Muscle of arm (tissue), 1 donor: ENCODE measurements at regions not wholly inside any gene's neighbourhood (a gene's known extent, or its start where the extent isn't known, plus 50 kb on each side); places are given as distances from the start of the nearest gene placed in this dataset.
A peak's percentile ranks its signal among the peaks of the same experiment; 100 is the strongest.
"Not testable (repeated sequence)": the region's sequence is repeated elsewhere in the genome, so short reads cannot be mapped to it uniquely, and the experiment has no call there.

Experiments
- DNase-seq: peaks from one replicate; pipeline ENCODE4 v3.0.0-alpha.2; 2013

DNA sequence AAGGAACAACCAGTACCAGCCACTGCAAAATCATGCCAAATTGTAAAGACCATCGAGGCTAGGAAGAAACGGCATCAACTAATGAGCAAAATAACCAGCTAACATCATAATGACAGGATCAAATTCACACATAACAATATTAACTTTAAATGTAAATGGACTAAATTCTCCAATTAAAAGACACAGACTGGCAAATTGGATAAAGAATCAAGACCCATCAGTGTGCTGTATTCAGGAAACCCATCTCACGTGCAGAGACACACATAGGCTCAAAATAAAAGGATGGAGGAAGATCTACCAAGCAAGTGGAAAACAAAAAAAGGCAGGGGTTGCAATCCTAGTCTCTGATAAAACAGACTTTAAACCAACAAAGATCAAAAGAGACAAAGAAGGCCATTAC, 97.6 kb downstream of the GPX5 start:
- not testable (repeated sequence) for DNase-seq

DNA sequence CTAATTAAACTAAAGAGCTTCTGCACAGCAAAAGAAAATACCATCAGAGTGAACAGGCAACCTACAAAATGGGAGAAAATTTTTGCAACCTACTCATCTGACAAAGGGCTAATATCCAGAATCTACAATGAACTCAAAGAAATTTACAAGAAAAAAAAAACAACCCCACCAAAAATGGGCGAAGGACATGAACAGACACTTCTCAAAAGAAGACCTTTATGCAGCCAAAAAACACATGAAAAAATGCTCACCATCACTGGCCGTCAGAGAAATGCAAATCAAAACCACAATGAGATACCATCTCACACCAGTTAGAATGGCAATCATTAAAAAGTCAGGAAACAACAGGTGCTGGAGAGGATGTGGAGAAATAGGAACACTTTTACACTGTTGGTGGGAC, 100.7 kb downstream of the GPX5 start:
- not testable (repeated sequence) for DNase-seq

DNA sequence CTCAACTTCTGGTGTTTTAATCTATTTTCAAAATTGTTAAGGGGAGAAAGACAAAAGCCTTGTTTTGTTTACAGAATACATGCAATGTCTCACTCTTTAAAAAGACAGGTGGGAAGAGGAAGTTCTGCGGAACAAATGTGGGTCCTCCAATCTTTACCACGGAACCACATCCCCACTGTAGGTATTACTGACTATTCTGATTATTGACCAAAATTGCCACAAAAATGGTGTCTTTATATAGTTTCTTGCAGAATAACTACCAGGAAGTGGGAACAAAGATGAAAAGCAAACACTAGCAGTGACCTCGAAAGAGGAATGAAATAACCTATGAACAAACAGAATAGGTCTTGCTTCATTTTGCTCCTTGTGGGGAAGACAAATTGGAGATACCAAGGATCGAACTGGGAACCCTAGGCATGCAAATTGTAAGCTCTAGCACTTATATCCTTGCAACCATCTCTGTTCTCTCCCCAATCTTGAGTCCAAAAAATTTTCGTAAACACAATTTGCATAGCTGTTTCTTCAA, 106.7 kb downstream of the GPX5 start:
- DNase-seq, result no peak

DNA sequence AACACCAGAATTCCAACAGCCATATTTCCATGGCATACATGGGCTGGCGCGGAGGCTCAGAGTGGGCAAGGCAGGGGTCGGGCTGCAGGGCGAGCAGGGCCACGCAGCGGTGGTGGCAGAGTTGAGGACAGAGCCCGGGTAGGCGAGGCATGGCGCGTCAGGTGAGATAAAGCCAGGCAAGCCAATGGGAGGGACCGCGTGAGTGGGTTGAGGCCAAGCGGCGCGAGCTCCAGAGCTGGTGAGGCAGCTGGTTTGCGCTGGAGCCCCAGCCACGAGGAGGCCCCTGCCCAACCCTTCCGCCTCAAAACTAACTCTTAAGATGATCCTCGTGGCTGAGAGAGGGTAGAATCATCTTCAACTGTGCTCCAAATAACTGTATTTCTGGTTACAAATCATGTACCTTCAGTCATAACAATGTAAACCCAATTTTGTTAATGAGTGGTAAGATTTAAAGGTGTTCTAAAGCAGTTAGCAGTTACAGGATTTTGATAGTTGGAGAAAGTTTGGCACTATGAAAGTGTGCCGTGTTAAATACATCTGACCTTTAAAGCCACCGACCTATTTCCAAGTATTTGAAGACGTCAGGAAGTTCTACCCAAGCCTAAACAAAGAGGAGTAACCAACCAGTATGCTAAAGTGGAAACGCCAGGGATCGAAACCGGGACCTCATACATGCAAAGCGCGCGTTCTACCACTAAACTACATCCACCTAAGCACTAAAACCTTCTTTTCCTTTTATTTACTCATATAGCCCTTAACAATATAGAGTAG, 107.9 kb downstream of the GPX5 start:
- DNase-seq, result no peak

DNA sequence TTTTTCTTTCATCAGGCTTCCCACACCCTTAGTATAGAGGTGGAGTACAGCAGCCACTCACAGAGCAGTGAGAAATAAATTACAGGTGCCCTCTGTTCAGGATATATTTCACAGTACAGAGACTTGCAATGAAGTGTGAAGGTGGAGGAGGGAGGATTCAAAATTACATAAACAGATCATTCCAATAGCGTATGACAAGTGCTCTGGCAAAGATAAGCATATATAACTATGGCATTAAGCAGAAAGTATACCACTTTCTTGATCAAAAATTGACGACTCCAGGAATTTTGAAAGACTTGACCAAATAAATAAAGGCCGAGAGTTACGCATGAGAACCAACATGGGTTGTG, 108.7 kb downstream of the GPX5 start:
- no peak for DNase-seq

DNA sequence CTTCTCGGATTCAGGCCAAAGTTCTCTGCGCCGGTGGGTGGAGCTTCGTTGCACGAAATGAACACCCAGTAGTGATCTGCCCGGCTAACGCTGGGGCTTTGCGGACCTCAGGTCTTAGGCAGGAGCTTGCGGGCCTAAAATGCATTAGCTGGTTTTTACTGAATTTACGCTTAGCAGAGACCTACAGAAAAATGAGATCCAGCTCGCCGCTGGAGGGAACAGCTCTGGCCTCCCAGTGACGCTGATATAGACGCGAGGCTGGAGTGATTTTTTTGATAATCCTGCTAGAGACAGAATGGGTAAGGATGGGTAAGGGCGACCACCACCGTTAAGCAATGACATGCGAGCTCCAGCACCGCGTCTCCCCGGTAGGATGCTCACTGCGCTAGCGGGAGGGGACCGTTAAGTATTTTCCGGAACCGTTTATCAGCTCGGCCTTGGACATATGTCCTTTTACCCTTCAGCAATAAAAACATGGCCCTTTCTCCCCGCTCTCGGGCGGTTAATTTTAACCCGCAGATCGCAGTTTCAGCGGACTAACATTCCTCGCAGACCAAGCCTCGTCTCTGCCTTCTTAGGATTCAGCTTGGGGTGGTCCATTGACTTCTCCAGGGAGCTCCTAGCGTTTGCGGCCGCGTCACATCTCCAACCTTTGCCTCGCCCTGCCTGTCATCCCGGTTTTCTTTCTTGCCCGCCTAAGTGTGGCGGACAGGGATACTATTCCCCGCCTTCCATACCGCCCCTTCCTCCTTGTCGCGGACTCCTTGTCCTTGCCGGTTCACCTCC, 109.3 kb downstream of the GPX5 start:
- peak; percentile 31 for DNase-seq

DNA sequence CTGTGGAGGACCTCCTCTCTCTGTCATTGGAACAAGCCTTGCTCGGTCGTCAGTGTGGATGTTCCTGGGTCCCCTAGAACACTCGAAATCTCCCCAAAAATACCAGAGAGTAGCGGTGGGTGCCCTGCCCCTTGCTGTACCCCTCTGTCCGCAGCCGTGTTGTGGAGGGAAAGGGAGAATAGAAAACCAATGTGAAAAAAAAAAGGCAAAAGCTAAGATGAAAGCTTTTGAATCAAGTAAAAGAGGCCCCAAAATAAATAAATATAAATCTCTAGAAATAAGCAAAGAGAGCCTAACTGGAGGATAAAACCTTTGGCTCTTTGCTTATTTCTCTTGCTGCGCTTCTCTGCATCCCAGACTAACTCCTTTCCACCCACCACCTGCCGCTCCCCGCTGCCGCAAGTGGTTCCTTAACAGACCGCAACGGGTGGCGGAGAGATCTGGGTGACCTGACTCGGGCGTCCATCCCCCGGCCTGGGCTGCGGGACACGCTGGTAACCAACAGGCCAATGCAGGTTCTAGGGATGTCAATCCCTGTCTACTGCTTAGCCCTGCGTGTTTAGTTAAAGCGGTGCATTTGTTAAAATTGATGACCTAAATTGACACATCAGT, 110.0 kb downstream of the GPX5 start:
- DNase-seq, result no peak

DNA sequence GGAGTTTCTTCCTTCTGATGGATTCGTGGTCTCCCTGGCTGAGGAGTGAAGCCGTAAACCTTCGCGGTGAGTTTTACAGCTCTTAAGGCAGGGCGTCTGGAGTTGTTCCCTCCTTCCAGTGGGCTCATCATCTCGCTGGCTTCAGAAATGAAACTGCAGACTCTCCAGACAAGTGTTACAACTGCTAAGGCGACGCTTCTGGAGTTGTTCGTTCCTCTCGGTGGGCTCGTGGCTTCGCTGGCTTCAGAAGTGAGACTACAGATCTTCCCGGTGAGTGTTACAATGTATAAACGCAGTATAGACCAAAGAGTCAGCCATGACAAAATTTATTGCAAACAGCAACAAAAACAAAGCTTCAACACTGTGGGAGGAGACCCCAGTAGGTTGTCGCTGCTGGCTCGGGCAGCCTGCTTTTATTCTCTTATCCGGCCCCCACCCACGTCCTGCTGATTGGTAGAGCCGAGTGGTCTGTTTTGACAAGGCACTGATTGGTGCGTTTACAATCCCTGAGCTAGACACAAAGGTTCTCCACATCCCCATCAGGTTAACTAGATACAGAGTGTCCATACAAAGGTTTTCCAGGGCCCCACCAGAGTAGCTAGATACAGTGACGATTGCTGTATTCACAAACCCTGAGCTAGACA, 113.2 kb downstream of the GPX5 start:
- DNase-seq, result no peak

DNA sequence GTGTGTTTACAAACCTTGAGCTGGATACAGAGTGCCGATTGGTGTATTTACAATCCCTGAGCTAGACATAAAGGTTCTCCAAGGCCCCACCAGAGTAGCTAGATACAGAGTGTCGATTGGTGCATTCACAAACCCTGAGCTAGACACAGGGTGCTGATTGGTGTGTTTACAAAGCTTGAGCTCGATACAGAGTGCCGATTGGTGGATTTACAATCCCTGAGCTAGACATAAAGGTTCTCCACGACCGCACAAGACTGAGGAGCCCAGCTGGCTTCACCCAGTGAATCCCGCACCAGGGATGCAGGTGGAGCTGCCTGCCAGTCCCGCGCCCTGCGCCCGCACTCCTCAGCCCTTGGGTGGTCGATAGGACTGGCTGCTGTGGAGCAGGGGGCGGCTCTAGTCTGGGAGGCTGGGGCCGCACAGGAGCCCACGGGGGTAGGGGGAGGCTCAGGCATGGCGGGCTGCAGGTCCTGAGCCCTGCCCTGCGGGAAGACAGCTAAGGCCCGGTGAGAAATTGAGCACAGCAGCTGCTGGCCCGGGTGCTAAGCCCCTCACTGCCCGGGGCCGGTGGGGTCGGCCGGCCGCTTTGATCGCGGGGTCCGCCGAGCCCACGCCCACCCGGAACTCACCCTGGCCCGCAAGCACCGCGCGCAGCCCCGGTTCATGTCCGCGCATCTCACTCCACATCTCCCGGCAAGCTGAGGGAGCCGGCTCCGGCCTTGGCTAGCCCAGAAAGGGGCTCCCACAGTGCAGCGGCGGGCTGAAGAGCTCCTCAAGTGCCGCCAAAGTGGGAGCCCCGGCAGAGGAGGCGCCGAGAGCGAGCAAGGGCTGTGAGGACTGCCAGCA, 114.0 kb downstream of the GPX5 start:
- DNase-seq, result not testable (repeated sequence)

DNA sequence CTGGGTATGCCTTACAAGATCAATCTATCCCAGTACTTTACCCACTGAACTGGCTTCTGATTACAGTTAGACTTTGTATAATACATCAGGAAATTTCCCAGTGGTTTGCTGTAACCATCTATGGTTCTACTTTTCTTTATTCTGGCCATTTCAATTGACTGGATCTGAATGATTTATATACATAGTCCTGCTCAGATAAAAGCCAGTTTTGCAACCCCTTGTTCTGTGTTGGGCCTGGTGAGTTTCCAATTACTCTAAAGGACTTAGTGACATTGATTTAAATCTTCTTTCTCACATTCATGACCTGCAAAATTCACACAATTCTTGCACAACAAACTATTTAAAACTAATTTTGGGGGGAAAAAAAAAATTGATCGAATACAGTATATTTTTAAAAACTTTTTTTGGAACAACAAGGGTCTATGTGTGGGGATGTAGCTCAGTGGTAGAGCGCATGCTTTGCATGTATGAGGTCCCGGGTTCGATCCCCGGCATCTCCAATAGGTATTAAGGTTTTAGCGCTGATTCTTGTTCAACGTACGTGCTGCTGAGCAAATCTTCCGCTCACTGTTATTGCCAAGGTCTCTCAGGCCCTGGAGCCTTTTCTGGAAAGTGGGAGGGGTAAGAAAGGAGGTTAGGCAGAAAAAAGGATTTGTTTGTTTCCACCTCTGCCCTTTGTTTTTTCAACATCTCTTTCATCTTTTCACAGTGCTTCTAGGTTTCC, 117.5 kb downstream of the GPX5 start:
- DNase-seq, result peak; percentile 25

DNA sequence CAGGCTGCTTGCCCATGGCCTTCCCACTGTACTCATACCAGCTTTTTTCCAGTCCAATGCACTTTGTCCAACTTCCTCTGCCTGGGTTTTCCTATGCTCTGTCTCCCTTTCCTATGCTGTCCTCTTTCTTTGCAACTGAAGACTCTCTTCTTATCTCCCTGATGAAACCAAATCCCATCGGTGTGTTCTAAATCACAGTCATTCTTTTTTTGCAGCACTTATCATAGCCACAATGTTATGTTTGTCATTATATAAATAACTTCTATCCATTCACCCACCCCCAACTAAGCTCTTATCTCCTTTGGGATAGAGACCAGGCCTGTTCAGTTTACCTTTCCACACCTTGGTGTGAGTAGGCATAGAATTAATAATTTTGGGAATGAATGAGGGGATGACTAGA, 121.0 kb downstream of the GPX5 start:
- DNase-seq, result no peak

DNA sequence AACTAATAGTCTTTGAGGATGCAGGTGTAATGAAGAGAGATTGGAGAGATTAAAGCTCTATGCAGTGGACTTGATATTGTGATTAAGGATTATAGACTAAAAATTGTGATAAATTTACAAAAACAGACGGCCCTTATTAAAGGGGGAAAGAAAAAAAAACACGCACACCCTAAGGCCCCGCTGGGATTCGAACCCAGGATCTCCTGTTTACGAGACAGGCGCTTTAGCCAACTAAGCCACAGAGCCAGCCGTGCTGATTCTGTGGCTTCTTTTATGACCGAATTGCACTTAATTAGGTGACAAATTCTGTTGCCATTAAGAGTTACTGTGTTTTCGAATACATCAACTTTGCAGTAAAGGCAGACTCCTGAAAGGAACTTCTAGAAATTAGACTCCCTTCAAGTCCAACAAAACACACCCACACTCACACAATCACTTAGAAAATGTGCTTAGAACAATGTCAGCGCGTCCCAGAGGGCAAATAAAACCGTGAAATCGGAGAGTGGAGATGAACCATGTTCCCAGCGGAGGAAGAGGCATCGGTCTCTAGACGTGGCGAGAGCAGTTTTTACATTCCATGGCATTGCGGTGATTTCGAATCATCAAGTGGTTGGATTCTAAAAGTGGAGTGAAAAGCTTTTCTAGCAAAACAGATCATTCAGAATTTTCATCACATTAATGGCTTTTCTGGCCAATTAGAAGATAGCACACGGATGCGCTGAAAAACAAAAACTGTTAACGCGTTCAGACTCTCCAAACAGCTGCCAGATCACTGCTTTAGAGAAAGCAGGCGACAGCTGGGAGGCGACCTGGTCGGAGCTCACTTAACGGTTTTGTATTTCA, 122.6 kb downstream of the GPX5 start:
- peak; percentile 68 for DNase-seq

DNA sequence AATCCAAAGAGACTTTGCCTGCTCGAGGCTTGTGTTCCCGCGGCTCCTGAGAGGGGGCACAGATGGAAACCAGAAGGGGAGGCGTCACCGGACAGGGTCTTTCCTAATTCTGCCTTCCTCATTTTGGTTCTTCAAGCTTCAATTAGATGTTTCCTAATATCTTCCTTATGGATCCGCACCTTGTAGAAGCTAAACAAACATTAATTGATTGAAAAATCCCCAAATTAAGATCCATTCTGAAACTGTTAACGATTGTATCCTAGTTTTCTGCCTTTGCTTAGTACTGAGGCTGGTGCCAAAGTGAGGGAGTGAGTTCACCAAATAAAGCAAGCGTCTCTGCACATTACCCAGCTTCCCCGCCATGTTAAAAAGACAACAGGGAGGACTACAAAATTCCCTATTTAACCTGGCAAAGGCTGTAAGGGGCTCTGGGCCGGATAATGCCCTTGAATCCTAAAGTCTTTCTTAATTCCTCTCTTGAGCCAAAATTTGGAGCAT, 123.2 kb downstream of the GPX5 start:
- peak; percentile 6 for DNase-seq

DNA sequence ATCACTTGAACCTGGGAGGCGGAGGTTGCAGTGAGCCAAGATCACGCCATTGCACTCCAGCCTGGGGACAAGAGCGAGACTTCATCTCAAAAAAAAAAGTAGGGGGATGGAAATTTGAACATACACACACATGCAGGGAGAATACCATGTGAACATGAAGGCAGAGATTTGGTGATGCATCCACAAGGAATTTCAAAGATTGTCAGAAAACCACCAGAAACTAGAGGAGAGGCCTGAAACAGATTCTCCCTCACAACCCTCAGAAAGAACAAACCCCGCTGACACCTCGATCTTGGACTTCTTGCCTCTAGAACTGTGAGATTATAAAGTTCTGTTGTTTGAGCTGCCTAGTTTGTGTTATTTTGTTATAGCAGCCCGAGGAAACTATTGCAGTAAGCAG, 125.5 kb downstream of the GPX5 start:
- DNase-seq, result no peak

DNA sequence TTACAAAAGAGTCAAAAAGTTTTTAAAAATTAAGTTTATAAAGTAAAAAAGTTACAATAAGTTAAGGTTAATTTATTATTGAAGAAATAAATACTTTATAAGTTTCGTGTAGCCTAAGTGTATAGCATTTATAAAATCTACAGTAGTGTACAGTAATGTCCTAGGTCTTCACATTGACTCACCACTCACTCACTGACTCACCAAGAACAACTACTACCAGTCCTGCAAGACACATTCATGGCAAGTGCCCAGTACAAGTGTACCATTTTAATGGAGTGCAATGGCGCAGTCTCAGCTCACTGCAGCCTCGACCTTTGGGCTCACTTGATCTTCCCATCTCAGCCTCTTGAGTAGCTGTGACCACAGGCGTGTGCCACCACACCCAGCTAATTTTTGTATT, 128.2 kb downstream of the GPX5 start:
- DNase-seq, result no peak

DNA sequence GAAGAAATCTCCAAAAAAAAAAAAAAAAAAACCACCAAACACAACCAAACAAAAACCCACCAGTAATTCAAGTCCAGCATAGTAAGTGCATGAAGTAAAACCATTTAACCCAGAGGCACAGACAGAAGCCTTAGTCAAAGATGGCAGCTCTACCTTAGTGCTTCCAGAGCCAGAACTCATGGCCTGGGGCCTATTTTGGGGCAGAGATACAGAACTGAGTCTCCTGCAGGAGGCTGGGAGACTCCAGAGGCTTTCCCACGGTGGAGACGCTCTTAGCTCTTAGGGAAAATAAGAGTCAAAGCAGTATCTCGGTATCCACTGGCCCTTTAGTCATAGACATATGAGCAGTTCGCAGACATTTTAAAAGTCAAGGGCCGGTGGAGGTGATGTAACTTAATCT, 129.5 kb downstream of the GPX5 start:
- no peak for DNase-seq

DNA sequence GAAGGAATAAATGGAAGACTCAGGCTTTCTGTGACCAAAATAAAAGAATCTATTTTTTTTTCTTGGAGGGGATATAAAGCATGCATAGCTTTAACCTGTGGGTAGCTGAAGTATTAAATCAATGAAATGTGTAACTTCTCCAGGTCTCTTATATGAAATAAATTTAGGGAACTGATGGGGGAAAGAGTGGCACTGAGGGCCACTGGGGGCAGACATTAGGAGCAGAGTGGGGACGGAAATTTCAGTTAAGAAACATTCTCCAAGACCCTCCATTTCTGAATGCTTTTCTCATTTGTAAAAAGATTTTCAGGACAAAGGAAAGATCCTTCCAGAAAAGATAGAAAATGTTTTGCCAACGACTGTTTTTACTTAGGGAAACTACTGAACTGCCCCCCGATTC, 131.0 kb downstream of the GPX5 start:
- no peak for DNase-seq

DNA sequence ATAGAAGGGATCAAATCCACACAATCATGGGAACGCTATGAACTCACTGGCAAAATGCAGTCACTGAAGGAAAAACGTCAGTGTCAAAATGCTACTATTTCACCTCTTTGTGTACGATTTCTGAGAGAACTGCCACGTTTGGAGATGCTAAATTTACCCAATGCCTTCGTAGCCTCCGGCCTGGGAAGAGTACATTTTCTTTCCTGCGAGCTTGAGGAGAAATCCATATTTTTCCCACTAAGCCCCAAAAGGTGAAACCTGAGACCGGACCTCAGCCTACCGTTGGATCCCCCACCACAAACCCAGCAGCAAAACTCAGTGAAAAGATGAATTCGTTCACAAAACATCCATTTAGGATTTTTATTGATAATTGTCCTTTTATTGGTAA, 131.7 kb downstream of the GPX5 start:
- DNase-seq, result no peak

DNA sequence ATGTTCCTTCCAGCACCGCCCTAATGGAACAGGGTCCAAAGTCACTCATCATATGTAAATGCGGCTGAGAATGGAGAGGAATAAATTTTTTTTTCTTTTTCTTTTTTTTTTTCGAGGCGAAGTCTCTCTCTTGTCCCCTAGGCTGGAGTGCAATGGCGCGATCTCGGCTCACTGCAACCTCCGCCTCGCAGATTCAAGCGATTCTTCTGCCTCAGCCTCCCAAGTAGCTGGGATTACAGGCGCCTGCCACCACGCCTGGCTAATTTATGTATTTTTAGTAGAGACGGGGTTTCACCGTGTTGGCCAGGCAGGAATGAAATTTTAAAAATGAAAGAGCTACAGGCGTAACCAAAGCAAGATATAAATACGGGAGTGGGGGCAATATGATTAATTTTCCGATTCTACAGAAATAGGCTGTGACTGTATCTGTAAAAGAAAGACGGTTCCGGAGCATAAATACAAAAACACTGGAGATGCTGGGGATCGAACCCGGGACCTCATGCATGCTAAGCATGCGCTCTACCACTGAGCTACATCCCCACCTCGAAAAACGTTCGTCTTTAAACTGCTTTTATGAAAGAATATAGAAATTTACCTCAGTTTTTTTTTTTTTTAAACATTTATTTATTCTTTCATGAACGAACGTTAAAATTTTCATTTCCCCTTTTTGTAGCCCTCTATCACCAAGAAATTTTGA, 132.2 kb downstream of the GPX5 start:
- DNase-seq, result peak; percentile 80
